GM06990 (cell line): ENCODE measurements at regions not wholly inside any gene's neighbourhood (a gene's known extent, or its start where the extent isn't known, plus 50 kb on each side); places are given as distances from the start of the nearest gene placed in this dataset.

Experiments used
- DNase-seq: peaks from one replicate; pipeline ENCODE4 v3.0.0-alpha.2; 2011; ENCODE audit not compliant: insufficient read length; ENCODE audit errors: extremely low read depth
- H3K27me3 ChIP-seq: replicated peaks from 2 replicates; pipeline ENCODE4 v1.6.0; 2011; ENCODE audit warnings: low read length; ENCODE audit not compliant: control insufficient read depth, insufficient read depth
- H3K36me3 ChIP-seq: 2 replicates; pipeline ENCODE4 v1.5.1; 2011; ENCODE audit warnings: low read length; ENCODE audit not compliant: control insufficient read depth, insufficient read depth
- H3K4me3 ChIP-seq: replicated peaks from 2 replicates; pipeline ENCODE4 v1.5.1; 2011; ENCODE audit warnings: low read depth, mild to moderate bottlenecking, control low read depth, low read length
- CTCF ChIP-seq: IDR thresholded peaks from 2 replicates; pipeline ENCODE4 v1.5.1; 2011; ENCODE audit warnings: low read length, control low read depth, mild to moderate bottlenecking, inconsistent platforms; ENCODE audit not compliant: insufficient read depth, poor library complexity, severe bottlenecking

DNA sequence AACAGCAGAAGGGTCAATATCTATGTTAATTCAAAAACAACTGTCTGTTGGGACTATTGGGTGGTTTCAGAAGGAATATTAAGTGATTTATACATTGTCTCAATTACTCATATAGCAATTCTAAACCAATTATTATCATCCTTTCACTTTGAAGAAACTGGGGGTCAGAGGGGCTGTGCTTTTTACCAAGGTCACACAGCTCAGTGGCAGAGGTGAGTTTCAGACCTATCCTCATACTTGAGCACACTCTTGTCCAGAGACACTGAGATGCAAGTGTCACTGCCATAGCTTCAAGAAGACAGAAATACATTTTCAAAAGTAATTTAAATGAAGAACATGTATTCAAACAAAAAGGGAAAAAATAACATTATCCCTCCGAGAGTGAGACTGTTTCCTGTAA lies 195.3 kb downstream of the ARL4A start:
- Histone ChIP-seq H3K4me3 (no peak overlapping the region), H3K27me3 (no peaks in the 10 kb centered on the region), H3K36me3 (no peaks in the 10 kb centered on the region)
- DNase-seq, result no peak
- TF ChIP-seq CTCF, result no peak

- Histone ChIP-seq H3K27me3 (no peaks in the 10 kb centered on the region), H3K36me3 (no peaks in the 10 kb centered on the region), H3K4me3 (no peak overlapping the region)
- no peak for TF ChIP-seq CTCF
- no peak for DNase-seq
These were observed 196.6 kb downstream of the ARL4A start for GRCh38 chr7:12884033-12884432.

DNA sequence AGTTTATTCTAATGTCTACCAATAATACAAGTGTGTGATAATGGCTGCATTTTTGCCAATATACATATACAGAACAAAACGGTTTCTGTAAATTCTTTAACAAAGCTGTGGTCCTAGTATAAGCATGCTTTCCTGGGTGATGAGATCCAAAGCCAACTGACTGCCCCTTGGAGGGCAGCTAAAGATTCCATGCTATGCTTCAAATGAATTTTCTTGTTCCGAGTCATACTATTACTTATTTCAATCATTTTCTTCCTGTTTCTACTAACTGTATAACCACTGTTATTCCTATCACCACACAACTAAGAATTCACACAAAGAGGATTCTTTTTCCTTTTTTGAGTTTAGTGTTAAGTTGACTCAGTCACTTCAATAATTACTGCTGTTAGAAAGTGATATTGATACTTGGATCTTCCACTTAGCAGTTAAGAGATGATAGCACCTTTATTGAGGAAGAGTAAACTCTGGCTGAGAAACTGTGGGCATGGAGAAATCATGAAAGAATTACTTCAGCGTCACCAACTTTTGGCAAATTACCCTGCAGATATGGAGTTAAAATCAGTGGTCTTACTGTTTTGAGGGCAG lies 197.5 kb downstream of the ARL4A start:
- H3K4me3 ChIP-seq, result no peak overlapping the region
- H3K36me3 ChIP-seq, result no peaks in the 10 kb centered on the region
- DNase-seq, result no peak
- H3K27me3 ChIP-seq, result no peaks in the 10 kb centered on the region
- TF ChIP-seq CTCF, result no peak

GRCh38 chr7:12888717-12889116 lies 201.3 kb downstream of the ARL4A start:
- no peak overlapping the region for H3K4me3 ChIP-seq
- DNase-seq, result no peak
- no peak for TF ChIP-seq CTCF

DNA sequence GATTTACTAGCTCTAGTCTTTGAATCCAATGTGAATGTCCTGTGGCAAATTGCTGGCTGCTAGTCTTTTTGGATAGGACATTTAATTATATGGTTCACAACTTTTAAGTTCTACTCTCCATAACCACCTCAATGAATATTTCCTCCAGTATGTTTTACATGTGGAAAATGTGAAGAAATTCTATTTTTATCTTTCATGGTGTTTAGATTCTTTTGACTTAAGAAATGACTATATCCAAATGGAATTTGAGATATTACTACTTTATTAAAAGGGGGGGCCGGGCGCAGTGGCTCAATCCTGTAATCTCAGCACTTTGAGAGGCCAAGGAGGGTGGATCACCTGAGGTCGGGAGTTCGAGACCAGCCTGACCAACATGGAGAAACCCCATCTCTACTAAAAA lies 202.0 kb downstream of the ARL4A start:
- Histone ChIP-seq H3K36me3 (no peaks in the 10 kb centered on the region), H3K4me3 (no peak overlapping the region), H3K27me3 (no peaks in the 10 kb centered on the region)
- no peak for TF ChIP-seq CTCF
- no peak for DNase-seq

More at GRCh38 chr7:12888717-12889116, 201.3 kb downstream of the ARL4A start:
- Histone ChIP-seq H3K36me3 (no peaks in the 10 kb centered on the region), H3K27me3 (no peaks in the 10 kb centered on the region)

DNA sequence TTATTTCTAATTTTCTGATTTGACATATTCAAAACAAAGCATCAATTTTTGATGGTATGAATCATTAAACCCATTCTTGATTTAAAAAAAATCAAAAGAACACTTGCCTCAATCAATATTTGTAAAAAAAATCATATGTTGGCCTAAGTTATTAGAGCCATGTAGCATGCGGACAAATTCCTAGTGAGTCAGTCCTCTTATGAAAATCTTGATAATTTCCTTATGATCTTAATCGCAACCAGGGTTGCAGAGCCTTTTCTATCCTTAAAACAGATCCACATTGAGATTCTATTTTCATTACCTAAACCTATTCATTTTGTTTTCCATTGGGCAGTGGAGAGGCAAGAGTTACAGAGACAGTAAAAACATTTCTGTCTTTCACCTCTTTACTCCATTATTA lies 203.2 kb downstream of the ARL4A start:
- no peak for DNase-seq
- no peak for TF ChIP-seq CTCF
- no peaks in the 10 kb centered on the region for H3K36me3 ChIP-seq

More for the DNA sequence above, 203.2 kb downstream of the ARL4A start:
- no peak overlapping the region for H3K4me3 ChIP-seq
- H3K27me3 ChIP-seq, result no peaks in the 10 kb centered on the region
